H1 (cell line): ENCODE measurements at regions not wholly inside any gene's neighbourhood (a gene's known extent, or its start where the extent isn't known, plus 50 kb on each side); places are given as distances from the start of the nearest gene placed in this dataset.

Source experiments
- CTCF ChIA-PET: fragments of 300-600 bp; sonication (Branson Sonifier 250); formaldehyde crosslinking; loops from one replicate; lab custom pipeline; 2021; ENCODE audit not compliant: partially characterized antibody; lab: Charles Lee
- POLR2A ChIA-PET: fragments of 300-600 bp; sonication (Branson Sonifier 250); formaldehyde crosslinking; loops from one replicate; lab custom pipeline; 2021; ENCODE audit warnings: inconsistent platforms; ENCODE audit not compliant: partially characterized antibody; lab: Charles Lee
- DNase-seq, 2 experiments: peaks; one replicate each; pipeline versions ENCODE4 v3.0.0 to v3.0.0-alpha.2; 2010 to 2022; ENCODE audit warnings: low spot score in 2 of 2, low read depth in 1 of 2, mixed read lengths in 1 of 2
- FAIRE-seq: peaks from 2 replicates; lab custom pipeline; 2011; peaks lifted over from hg19 to GRCh38; lab: Jason Lieb, UNC
- H2AFZ ChIP-seq: 2 replicates; pipeline ENCODE4 v1.8.1; 2012; ENCODE audit warnings: low read length, inconsistent platforms
- H2AK5ac ChIP-seq: 2 replicates; pipeline ENCODE4 v1.6.1; 2013; ENCODE audit warnings: low read depth, low read length
- H2BK120ac ChIP-seq: replicated peaks from 2 replicates; pipeline ENCODE3; 2013; ENCODE audit warnings: low read depth, low read length, inconsistent platforms
- H2BK12ac ChIP-seq: 2 replicates; pipeline ENCODE4 v1.6.1; 2013; ENCODE audit warnings: low read depth, low read length
- H2BK15ac ChIP-seq: 2 replicates; pipeline ENCODE4 v1.6.1; 2013; ENCODE audit warnings: low read length
- H2BK20ac ChIP-seq: 2 replicates; pipeline ENCODE4 v1.6.1; 2013; ENCODE audit warnings: low read length
- H2BK5ac ChIP-seq: 2 replicates; pipeline ENCODE4 v1.6.1; 2013; ENCODE audit warnings: low read depth, low read length
- H3K14ac ChIP-seq: 2 replicates; pipeline ENCODE4 v1.6.1; 2013; ENCODE audit warnings: inconsistent platforms; ENCODE audit not compliant: insufficient read length
- H3K18ac ChIP-seq: 2 replicates; pipeline ENCODE4 v1.6.1; 2013; ENCODE audit warnings: low read length; ENCODE audit errors: extremely low read depth
- H3K23ac ChIP-seq: 2 replicates; pipeline ENCODE4 v1.6.1; 2013; ENCODE audit warnings: inconsistent platforms; ENCODE audit not compliant: insufficient read length
- H3K23me2 ChIP-seq: 2 replicates; pipeline ENCODE4 v1.6.1; 2013; ENCODE audit warnings: low read depth, low read length
- H3K27ac ChIP-seq: 2 replicates; pipeline ENCODE4 v1.6.1; 2011; ENCODE audit warnings: low read depth, low read length, inconsistent platforms
- H3K27me3 ChIP-seq, 4 experiments: replicated peaks in 1 of 4; 1 replicate in 1 of 4; 2 replicates in 3 of 4; pipeline versions ENCODE4 v1.6.1 to v1.8.1; 2011 to 2013; ENCODE audit warnings: low read length in 3 of 4, mild to moderate bottlenecking in 3 of 4, inconsistent platforms in 2 of 4, mixed read lengths in 2 of 4, moderate library complexity in 1 of 4; ENCODE audit not compliant: control insufficient read depth in 3 of 4, insufficient read depth in 3 of 4; ENCODE audit errors: extremely low read depth in 1 of 4
- H3K36me3 ChIP-seq, 4 experiments: 2 replicates each; pipeline versions ENCODE4 v1.6.1 to v1.8.1; 2011 to 2013; ENCODE audit warnings: mild to moderate bottlenecking in 4 of 4, low read length in 3 of 4, moderate library complexity in 2 of 4, control low read depth in 1 of 4, inconsistent platforms in 1 of 4; ENCODE audit not compliant: insufficient read depth in 4 of 4, control insufficient read depth in 2 of 4
- H3K4ac ChIP-seq: replicated peaks from 2 replicates; pipeline ENCODE3; 2013; ENCODE audit warnings: low read length, low read depth, mixed read lengths, inconsistent platforms; ENCODE audit not compliant: insufficient read length
- H3K4me1 ChIP-seq, 4 experiments: replicated peaks in 1 of 4; 1 replicate in 1 of 4; 2 replicates in 3 of 4; pipeline versions ENCODE4 v1.6.1 to v1.8.1; 2011 to 2013; ENCODE audit warnings: low read length in 3 of 4, inconsistent platforms in 2 of 4, mixed read lengths in 1 of 4; ENCODE audit not compliant: insufficient read depth in 4 of 4, control insufficient read depth in 3 of 4
- H3K4me2 ChIP-seq, 2 experiments: 2 replicates each; pipeline versions ENCODE4 v1.6.1 to v1.8.1; 2011 to 2013; ENCODE audit warnings: low read depth in 2 of 2, low read length in 2 of 2, control low read depth in 1 of 2, inconsistent platforms in 1 of 2, mild to moderate bottlenecking in 1 of 2; ENCODE audit not compliant: insufficient read depth in 1 of 2
- H3K4me3 ChIP-seq, 4 experiments: fragments of 200-600, 300-600 bp in 1 of 4; sonication (generic), shearing (Covaris generic), sonication (Bioruptor Twin) in 1 of 4; 2 replicates each; pipeline versions ENCODE4 v1.5.1 to v1.8.1; 2011 to 2016; ENCODE audit warnings: low read length in 4 of 4, low read depth in 3 of 4, control low read depth in 2 of 4, inconsistent platforms in 2 of 4, mild to moderate bottlenecking in 2 of 4, mixed read lengths in 1 of 4, moderate library complexity in 1 of 4; ENCODE audit not compliant: insufficient read depth in 2 of 4; ENCODE audit errors: extremely low read depth in 1 of 4
- H3K56ac ChIP-seq: replicated peaks from 2 replicates; pipeline ENCODE3; 2013; ENCODE audit warnings: low read depth, mild to moderate bottlenecking, mixed read lengths, low read length, inconsistent platforms; ENCODE audit not compliant: insufficient read length
- H3K79me1 ChIP-seq: 2 replicates; pipeline ENCODE4 v1.6.1; 2013; ENCODE audit warnings: low read depth, low read length, control low read depth
- H3K79me2 ChIP-seq, 2 experiments: 2 replicates each; pipeline versions ENCODE4 v1.6.1 to v1.8.1; 2012 to 2013; ENCODE audit warnings: low read length in 2 of 2, mild to moderate bottlenecking in 2 of 2, inconsistent platforms in 1 of 2; ENCODE audit not compliant: insufficient read depth in 2 of 2, control insufficient read depth in 1 of 2
- H3K9ac ChIP-seq, 4 experiments: replicated peaks in 1 of 4; 1 replicate in 1 of 4; 2 replicates in 3 of 4; pipeline versions ENCODE4 v1.6.1 to v1.8.1; 2011 to 2013; ENCODE audit warnings: low read depth in 3 of 4, low read length in 3 of 4, control low read depth in 2 of 4, mild to moderate bottlenecking in 2 of 4, moderate library complexity in 2 of 4, inconsistent platforms in 1 of 4; ENCODE audit errors: extremely low read depth in 1 of 4
- H3K9me3 ChIP-seq, 2 experiments: 2 replicates each; pipeline versions ENCODE4 v1.6.1 to v1.8.1; 2012 to 2013; ENCODE audit warnings: mild to moderate bottlenecking in 2 of 2, moderate library complexity in 2 of 2, control low read depth in 1 of 2, inconsistent platforms in 1 of 2, low read depth in 1 of 2, low read length in 1 of 2, mixed read lengths in 1 of 2; ENCODE audit not compliant: insufficient read depth in 2 of 2
- H4K20me1 ChIP-seq, 2 experiments: replicated peaks in 1 of 2; 2 replicates each; pipeline versions ENCODE3 to v1.8.1; 2011 to 2013; ENCODE audit warnings: inconsistent platforms in 2 of 2, low read length in 2 of 2, mild to moderate bottlenecking in 1 of 2; ENCODE audit not compliant: insufficient read depth in 2 of 2, control insufficient read depth in 1 of 2
- H4K5ac ChIP-seq: 2 replicates; pipeline ENCODE4 v1.6.1; 2013; ENCODE audit warnings: low read length, low read depth, mixed read lengths, inconsistent platforms; ENCODE audit not compliant: insufficient read length
- H4K8ac ChIP-seq: 2 replicates; pipeline ENCODE4 v1.8.0; 2013; ENCODE audit warnings: mild to moderate bottlenecking, moderate library complexity, low read length, inconsistent platforms; ENCODE audit not compliant: insufficient read depth; ENCODE audit errors: extremely low read depth
- H4K91ac ChIP-seq: replicated peaks from 2 replicates; pipeline ENCODE3; 2013; ENCODE audit warnings: low read length, mixed read lengths, inconsistent platforms; ENCODE audit not compliant: insufficient read length
- CHD1 ChIP-seq: IDR thresholded peaks from 2 replicates; pipeline ENCODE4 v1.6.1; 2012; ENCODE audit warnings: low read depth, low read length, improper control_type of control experiment
- FOSL1 ChIP-seq: IDR thresholded peaks from 2 replicates; pipeline ENCODE4 v1.6.1; 2011; ENCODE audit warnings: mild to moderate bottlenecking, low read depth, low read length, moderate library complexity; ENCODE audit not compliant: insufficient read depth
- SUZ12 ChIP-seq: fragments of 200-600 bp; sonication (generic); IDR thresholded peaks from 2 replicates; pipeline ENCODE4 v1.6.1; 2012; ENCODE audit warnings: mild to moderate bottlenecking, inconsistent platforms, low read length, moderate library complexity, mixed read lengths
- WGBS, 2 experiments: shearing (Covaris generic) in 1 of 2; methylation state at CpG; one replicate each; pipeline versions ENCODE4 v1.1.6 to v1.1.7; 2013 to 2015; ENCODE audit warnings: low lambda C conversion rate in 2 of 2, mixed read lengths in 2 of 2, inconsistent platforms in 1 of 2, low coverage in 1 of 2, missing lambda C conversion rate in 1 of 2; ENCODE audit not compliant: insufficient replicate concordance in 2 of 2, insufficient coverage in 1 of 2, insufficient read length in 1 of 2; ENCODE audit errors: extremely low coverage in 1 of 2, missing lambda C conversion rate in 1 of 2; 5-methylcytosine and 5-hydroxymethylcytosine counted together

DNA sequence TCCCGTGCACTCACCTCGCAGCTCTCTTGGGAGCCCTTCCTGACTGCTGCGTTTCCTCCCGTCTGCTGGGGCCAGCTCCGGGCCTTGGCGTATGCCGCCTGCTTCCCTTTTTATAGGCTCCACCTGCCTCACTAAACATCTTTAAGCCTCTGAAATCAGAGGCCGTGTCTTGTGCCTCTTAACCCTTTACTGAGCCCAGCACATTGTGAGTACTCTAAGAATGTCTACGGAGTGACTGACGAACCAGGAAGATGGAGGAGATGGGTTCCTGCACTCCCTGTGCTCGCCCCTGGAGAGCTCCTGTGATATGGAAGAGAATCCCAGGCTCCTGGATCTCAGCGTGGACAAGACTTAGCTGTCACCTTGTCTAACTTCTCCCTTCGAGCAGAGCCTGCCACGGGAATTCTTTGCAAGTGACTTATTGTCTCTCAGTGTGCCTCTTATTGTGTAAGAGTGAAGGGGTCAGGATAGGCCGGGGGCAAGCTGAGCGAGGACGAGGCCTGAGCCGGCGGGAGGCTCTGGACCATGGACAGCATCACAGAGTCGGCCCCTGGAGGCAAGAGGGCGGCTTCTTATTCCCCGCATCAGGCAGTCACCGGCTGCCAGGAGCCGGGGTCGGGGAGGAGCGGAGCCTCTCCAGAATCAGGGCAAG is 70.9 kb upstream of the CCDC167 start:
- Histone ChIP-seq H2BK5ac (no peak overlapping the region), H3K23me2 (peaks cover 8% of the 10 kb centered on the region), H3K14ac (no peak overlapping the region), H2BK12ac (0 out of 2 replicates have a peak overlapping the region, but pooled peaks have one; percentile 27), H2BK120ac (no peak overlapping the region), H3K27me3 (no peaks in the 10 kb centered on the region; a peak in 2 of 7 replicates), H3K4ac (no peak overlapping the region), H3K18ac (no peak overlapping the region), H3K23ac (no peak overlapping the region), H3K9me3 (no peaks in the 10 kb centered on the region), H3K79me2 (no peaks in the 10 kb centered on the region), H2BK15ac (no peak overlapping the region), H3K9ac (no peak overlapping the region), H3K4me1 (peaks cover 0 to 3% (median 0%) of the 10 kb centered on the region in 4 experiments; a peak in 1 of 7 replicates), H4K5ac (no peak overlapping the region), H3K4me3 (no peak overlapping the region), H3K56ac (no peak overlapping the region), H2AK5ac (no peak overlapping the region), H3K36me3 (no peaks in the 10 kb centered on the region), H4K91ac (no peak overlapping the region), H4K8ac (no peak overlapping the region), H3K4me2 (no peak overlapping the region), H3K79me1 (no peaks in the 10 kb centered on the region), H3K27ac (no peak overlapping the region), H4K20me1 (no peaks in the 10 kb centered on the region), H2AFZ (no peak overlapping the region), H2BK20ac (no peak overlapping the region)
- ChIA-PET CTCF (interaction anchor here (0.6 to 11.7 kb wide), 18 partner anchors 8 to 638 kb away, joined by 3 to 163 read pairs (median 4); no protein-coding TSS in a partner anchor), POLR2A (interaction anchor here (1.1 to 1.5 kb wide), 2 partner anchors 90 to 134 kb away, joined by 3 to 4 read pairs; no protein-coding TSS in a partner anchor)
- WGBS, 2 experiments: 83% methylated on average over 26 of the region's 26 CpGs; no CpG with 5 or more reads in 1 of the 2 experiments
- FAIRE-seq: no peak
- no peak for DNase-seq
- TF ChIP-seq FOSL1: no peak
- no peak for TF ChIP-seq CHD1
- no peak for TF ChIP-seq SUZ12
